Medulla oblongata (tissue), 1 donor: ENCODE measurements at regions not wholly inside any gene's neighbourhood (a gene's known extent, or its start where the extent isn't known, plus 50 kb on each side); places are given as distances from the start of the nearest gene placed in this dataset.

Experiments
- DNase-seq: peaks from one replicate; pipeline ENCODE4 v3.0.0-alpha.2; 2015; ENCODE audit errors: extremely low spot score

- DNase-seq: no peak
Measured at GRCh38 chr14:44151130-44151820, 355.8 kb downstream of the FSCB start.

- no peak for DNase-seq
Measured at GRCh38 chr14:44149597-44149996, 357.5 kb downstream of the FSCB start.

- DNase-seq: no peak
Measured at GRCh38 chr14:44142006-44142405, 365.1 kb downstream of the FSCB start.

GRCh38 chr14:44135972-44136371, 371.1 kb downstream of the FSCB start:
- DNase-seq: no peak

- no peak for DNase-seq
Measured at GRCh38 chr14:44131861-44132260, 375.2 kb downstream of the FSCB start.

- DNase-seq: no peak
Measured at GRCh38 chr14:44113769-44114730, 393.0 kb downstream of the FSCB start.

- no peak for DNase-seq
Measured at GRCh38 chr14:44112774-44113460, 394.2 kb downstream of the FSCB start.

- no peak for DNase-seq
Measured at GRCh38 chr14:44109036-44109435, 398.0 kb downstream of the FSCB start.

- no peak for DNase-seq
Measured at GRCh38 chr14:44108601-44109000, 398.5 kb downstream of the FSCB start.

- no peak for DNase-seq
Measured at GRCh38 chr14:44107156-44107555, 399.9 kb downstream of the FSCB start.

- DNase-seq: no peak
Measured at GRCh38 chr14:44099743-44100488, 407.2 kb downstream of the FSCB start.

- DNase-seq: no peak
Measured at GRCh38 chr14:44081146-44081545, 425.9 kb downstream of the FSCB start.

- no peak for DNase-seq
Measured at GRCh38 chr14:44070046-44070445, 437.0 kb downstream of the FSCB start.

- no peak for DNase-seq
Measured at GRCh38 chr14:44053422-44053821, 453.7 kb downstream of the FSCB start.

- DNase-seq: no peak
Measured at GRCh38 chr14:44041700-44042099, 465.4 kb downstream of the FSCB start.

- DNase-seq: no peak
Measured at GRCh38 chr14:44040561-44040960, 466.5 kb downstream of the FSCB start.

GRCh38 chr14:44036248-44036647, 470.8 kb downstream of the FSCB start:
- DNase-seq: no peak

- DNase-seq: no peak
Measured at GRCh38 chr14:44035707-44036106, 471.4 kb downstream of the FSCB start.

GRCh38 chr14:44030831-44031383, 476.2 kb downstream of the FSCB start:
- DNase-seq: no peak

- DNase-seq: no peak
Measured at GRCh38 chr14:44029933-44030332, 477.1 kb downstream of the FSCB start.

GRCh38 chr14:44027397-44027796, 479.7 kb downstream of the FSCB start:
- DNase-seq: no peak
